Right lung (tissue), 2 donors: ENCODE measurements at regions not wholly inside any gene's neighbourhood (a gene's known extent, or its start where the extent isn't known, plus 50 kb on each side); places are given as distances from the start of the nearest gene placed in this dataset.

Source experiments
- DNase-seq, 2 donors: peaks; one replicate each; pipeline ENCODE4 v3.0.0-alpha.2; 2013

GRCh38 chr9:121599872-121600585 is 51.4 kb upstream of the DAB2IP start:
- DNase-seq: no peak

- DNase-seq: no peak
These were observed 50.2 kb upstream of the DAB2IP start for GRCh38 chr9:121601194-121601593.
